ENCODE measurements at regions not wholly inside any gene's neighbourhood (a gene's known extent, or its start where the extent isn't known, plus 50 kb on each side); places are given as distances from the start of the nearest gene placed in this dataset.

DNA sequence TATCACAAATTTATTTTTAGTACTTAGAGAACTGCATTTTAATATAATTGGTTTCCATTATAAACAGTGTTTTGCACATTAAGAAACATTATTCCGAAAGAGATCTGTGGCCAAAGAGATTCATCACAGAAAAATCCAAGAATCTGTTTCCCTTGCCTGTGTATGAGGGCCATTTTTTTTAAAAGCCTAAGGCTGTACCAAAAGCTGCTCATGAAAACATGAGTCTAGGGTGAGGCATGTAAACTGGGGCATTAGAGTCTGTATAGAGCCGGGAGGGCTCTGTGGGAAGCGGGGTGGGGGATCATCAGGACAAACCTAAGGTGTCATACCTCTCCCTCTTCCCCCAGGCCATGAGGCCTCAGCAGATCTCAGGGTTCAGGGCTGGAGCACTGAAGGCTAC, 223.8 kb downstream of the FBXO15 start:
- no peak for DNase-seq

- no peak for DNase-seq
Measured at GRCh38 chr18:73920033-73920432, 227.6 kb downstream of the FBXO15 start.

- DNase-seq = no peak
Measured at GRCh38 chr18:73918816-73919215, 228.8 kb downstream of the FBXO15 start.

DNA sequence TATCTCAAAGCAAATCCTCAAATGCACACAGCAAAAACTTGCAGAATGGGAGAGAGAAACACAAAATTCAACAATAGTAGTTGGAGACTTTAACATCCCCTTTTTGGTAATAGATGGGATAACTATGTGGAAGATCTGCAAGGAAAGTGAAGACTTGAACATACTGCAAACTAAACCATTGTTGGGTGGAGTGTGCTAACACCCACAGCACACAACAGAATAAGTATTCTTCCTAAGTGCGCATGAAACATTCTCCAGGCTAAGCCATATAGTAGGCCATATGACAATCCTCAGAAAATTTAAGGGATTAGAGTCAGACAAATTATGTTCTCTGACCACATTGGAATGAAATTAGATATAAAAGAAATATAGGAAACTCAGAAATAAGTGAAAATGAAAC, 230.6 kb downstream of the FBXO15 start:
- no peak for DNase-seq

- no peak for DNase-seq
Measured at GRCh38 chr18:73913505-73913904, 234.1 kb downstream of the FBXO15 start.

- peak in 1 of 56 donors; percentile 1 for DNase-seq
Measured at GRCh38 chr18:73908323-73908722, 239.3 kb downstream of the FBXO15 start.

GRCh38 chr18:73901566-73901965, 246.1 kb downstream of the FBXO15 start:
- no peak for DNase-seq

GRCh38 chr18:73901151-73901550, 246.5 kb downstream of the FBXO15 start:
- no peak for DNase-seq

DNA sequence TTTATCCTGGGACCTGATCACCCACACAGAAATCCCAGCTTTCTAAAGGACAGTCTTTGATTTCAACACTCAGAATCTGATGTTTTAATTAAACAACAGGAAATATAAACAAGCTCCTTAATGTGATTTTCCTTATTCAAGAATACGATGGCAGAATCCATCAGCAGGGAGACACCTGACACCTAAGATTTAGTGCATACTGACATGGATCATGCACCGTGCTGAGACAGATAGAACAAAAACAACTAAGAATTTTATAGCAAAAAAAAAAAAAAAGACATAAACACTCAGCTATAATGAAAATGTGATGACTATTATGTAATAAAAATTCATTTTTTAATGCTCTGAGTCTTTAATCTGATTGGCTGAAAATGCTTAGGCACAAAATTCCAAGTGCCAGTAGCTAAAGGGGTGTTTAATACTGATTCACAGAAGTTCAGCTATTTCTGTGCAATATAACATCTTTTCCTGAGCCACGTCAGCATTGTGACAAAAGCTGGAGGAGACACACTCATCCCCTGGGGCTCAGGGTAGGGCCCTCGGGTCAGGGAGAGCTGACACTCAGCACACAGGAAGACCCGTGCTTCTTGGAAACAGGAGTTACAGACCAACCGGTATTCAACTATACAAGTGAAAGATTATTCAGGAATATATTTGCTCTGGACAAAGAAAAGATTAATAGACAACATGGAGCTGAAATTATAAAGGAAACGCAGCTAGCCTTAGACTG, 247.4 kb downstream of the FBXO15 start:
- DNase-seq = no peak

- DNase-seq = no peak
Measured at GRCh38 chr18:73897517-73897916, 250.1 kb downstream of the FBXO15 start.

- no peak for DNase-seq
Measured at GRCh38 chr18:73896685-73897084, 250.9 kb downstream of the FBXO15 start.

DNA sequence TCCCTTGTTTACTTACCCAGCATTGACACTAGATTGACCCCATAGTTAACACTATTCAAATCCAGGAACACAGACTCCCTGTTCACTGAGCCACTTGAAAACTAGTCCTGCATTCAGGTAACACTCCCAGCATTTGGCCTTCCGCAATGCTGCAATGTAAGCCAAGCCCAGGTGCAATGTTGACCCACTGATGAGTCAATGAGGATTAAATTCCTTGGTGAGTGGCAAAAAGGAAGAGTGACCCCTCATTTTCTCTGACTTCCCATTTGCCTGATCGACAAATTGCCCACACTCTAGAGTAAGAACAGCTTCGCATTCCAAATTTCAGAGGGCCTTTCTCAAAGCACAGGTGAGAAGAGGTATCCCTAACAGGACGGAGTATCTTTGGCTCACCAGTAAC, 251.9 kb downstream of the FBXO15 start:
- no peak for DNase-seq

GRCh38 chr18:73893880-73894279, 253.8 kb downstream of the FBXO15 start:
- no peak for DNase-seq

GRCh38 chr18:73891572-73892421, 255.8 kb downstream of the FBXO15 start:
- DNase-seq = no peak

DNA sequence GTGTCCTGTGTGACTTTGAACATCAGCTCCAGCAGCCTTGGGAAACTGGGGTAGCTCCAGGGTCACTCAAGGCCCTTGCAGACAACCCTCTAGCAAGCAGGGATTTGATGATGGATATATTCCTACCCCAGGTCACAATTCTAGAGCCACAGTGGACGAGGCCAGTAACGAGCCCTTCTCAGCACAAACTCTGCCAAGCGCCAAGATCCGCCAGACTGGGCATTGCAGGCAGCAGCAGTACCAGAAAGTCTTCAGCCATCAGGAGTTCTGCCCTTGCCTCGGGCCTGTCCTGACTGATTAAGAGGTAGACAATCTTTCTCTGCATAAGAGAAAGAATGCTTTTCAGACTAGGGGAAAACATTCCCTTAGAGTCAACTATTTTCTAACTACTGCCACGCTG, 259.1 kb downstream of the FBXO15 start:
- DNase-seq = no peak

DNA sequence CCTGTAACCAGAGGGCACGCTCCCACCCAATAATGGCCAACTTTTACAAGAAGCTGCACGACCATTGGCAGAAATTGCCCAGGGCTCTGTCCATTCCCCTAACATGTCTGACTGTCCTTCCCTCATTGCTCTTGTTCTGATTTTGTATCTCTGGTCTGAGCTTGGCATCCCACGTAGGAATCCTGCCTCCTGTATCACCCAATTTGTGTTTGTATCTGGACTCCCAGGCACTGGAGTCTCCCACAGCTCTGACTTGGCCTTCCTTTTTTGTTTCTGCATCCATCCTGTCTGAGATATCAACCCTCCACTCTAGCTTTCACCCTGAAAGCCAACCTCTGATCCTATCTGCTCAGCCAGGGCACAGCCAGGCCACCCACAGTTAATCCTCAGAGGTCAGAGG, 259.8 kb downstream of the FBXO15 start:
- no peak for DNase-seq

DNA sequence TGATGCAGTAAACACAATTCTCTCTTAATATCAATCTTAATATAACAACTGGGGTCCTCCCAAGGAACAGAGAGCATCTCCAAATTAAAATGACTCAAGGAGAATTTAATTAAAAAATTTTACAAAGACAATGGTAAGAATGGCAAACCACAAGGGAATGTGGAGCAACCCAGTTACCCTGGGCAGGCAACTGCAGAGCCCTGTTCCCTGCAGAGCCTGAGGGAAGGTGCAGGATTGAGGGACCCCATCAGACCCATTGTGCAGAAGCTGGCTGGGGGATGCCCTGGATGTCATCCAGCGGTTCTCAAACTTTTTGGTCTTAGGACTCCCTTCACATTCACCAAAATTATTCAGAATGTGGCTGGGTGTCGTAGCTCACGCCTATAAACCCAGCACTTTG, 262.8 kb downstream of the FBXO15 start:
- no peak for DNase-seq

GRCh38 chr18:73881396-73881917, 266.2 kb downstream of the FBXO15 start:
- no peak for DNase-seq

DNA sequence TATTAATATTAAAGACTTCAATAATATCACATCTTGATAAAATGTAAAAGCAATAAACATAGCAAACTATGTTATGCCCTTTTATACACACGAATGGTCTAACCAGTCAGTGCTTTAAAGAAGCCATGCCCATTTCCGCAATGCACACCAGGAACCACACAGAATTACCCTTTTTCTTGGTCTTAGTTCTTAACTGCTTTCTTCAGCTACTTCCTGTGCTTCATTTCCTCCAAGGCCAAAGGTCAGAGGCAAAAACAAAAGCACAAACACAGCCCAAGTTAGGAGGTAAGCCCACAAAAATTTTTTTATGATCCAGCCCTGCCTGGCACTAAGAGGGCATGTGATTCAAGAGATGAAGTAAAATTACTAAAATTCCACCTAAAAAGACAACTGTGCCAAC, 267.2 kb downstream of the FBXO15 start:
- no peak for DNase-seq

- DNase-seq = no peak
Measured at GRCh38 chr18:73879766-73880165, 267.9 kb downstream of the FBXO15 start.

DNA sequence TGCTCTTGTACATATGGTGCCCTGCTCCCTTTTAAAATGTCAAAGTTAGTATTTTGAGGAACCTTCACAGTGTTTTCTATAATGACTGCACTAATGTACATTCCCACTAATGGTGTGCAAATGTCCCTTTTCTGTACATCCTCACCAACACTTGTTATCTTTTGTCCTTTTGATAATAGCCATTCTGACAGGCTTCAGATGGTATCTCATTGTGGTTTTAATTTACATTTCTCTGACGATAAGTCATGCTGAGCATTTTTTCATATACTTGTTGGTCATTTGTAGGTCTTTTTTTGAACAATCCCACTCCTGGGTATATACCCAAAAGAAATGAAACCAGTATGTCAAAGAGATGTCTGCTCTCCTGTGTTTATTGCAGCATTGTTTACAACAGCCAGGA, 268.3 kb downstream of the FBXO15 start:
- no peak for DNase-seq

- DNase-seq = no peak
Measured at GRCh38 chr18:73869182-73869581, 278.5 kb downstream of the FBXO15 start.

DNA sequence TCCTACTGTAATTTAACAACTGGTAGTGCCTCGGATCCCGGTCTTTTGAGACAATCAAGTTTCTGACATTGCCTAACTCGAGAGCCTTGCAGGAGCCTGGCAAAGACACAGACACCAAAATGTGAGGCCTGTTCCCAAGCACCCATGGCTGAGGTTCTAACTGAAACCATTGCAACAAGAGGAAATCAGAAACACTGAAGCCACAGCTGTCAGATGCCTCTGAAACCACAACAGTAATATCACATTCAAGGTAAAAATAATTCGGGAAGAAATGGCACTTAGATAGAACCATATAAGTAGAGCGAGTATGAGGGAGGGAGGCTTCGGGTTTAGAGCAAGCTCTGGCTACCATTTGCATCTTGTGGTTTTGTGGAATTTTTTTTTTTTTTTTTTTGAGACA, 285.9 kb downstream of the FBXO15 start:
- no peak for DNase-seq
